ENCODE measurements at regions not wholly inside any gene's neighbourhood (a gene's known extent, or its start where the extent isn't known, plus 50 kb on each side); places are given as distances from the start of the nearest gene placed in this dataset.
"Not testable (repeated sequence)": the region's sequence is repeated elsewhere in the genome, so short reads cannot be mapped to it uniquely, and the experiment has no call there.

GRCh38 chr1:234901491-234902049 lies 227.1 kb downstream of the TOMM20 start:
- no peak for DNase-seq (ENCODE audit: low spot score)

DNA sequence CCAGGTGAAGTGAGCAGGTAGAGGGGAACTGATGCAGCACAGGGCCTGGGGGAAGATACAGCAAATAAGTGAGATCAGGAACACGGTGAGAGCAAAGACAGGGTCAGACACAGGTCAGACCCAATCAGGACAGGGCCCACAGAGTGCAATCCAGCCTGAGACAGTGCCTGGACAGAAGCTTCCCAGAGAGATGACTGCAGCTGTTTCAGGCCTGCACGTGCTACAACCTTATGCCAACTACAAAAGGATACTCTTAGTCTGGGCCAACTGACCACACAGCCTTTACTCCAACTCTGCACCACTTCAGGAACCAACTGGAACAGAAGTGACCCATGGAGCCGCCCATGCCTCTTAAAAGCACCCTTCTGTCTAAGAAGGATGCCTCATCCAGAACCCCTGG lies 228.0 kb downstream of the TOMM20 start:
- no peak for DNase-seq (ENCODE audit: low spot score)

GRCh38 chr1:234899730-234900072 lies 228.9 kb downstream of the TOMM20 start:
- no peak for DNase-seq (ENCODE audit: low spot score)

DNA sequence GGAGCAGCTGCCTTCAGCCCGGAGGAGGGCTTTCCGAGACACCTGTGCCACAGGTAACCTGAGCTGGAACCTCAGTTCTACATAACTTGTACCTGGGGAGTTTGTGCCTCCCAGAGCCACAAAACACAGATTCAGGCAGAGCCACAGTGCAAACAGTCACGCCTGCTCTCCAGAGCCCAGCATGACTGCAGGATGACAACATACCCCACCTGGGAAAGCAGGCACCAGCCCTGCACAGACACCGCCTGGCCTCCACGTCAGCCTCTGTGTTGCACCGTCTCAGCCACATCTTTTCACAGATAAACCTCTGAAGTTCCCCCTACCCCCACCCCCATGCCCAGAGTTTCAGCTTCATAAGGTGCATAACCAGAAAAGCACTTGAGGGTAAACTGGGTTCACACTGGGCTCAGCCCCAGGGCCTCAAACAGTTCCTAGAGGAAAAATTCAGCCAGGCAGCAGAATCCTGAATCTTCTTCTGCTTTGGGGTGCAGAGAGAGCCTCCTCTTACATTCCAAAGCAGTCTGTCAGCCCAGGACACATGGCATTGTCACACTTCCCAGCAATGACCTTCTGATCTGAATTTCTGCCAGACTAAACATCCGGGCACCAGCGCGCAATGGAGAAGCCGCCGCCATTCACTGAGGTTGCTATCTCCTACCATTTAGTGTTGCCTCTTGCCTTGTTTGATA lies 229.5 kb downstream of the TOMM20 start:
- DNase-seq (ENCODE audit: low spot score) = no peak

DNA sequence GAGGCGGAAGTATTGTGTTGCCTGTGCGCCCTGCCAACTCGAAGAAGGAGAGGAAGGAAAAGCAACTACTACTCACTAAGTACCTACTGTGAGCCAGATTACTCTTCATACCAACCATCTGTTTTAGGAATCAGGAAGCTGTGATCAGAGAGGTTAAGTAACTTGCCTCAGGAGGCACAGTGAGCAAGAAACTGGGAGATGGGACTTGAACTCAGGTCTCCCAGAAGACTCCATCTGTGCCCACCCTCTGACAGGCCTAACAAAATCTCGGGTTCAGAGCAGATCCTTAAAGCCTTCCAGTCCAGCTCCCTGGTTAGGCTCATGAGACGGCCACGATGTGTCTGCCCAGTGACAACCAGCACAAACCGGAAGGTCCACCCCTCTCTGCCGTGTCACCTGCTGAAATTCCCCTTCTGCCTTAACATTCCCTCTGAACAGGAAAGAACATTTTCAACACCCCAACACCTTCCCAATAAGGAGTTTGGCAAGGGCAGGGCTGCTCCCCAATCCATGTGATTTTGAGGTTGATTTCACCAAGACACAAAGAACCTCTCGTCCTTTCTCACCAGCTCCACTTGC lies 230.1 kb downstream of the TOMM20 start:
- DNase-seq (ENCODE audit: low spot score) = no peak

- DNase-seq (ENCODE audit: low spot score) = no peak
These were observed 230.7 kb downstream of the TOMM20 start for GRCh38 chr1:234897754-234898454.

DNA sequence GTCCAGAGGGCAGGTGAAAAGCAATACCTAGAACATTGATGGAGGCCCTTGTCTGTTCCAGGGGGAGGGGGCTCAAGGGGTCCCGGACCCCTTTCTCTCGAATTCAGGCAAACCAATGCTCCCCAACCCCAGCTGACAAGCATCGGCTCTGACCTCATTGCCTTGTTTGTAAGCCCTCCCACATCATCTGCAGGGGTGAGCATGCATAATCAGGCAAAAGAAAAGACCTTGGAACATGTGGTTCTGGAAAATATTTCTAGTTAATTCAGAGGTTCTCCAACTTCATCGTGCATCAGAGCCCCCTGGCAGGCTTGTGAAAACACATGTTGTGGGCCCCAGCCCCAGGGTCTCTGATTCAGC lies 231.3 kb downstream of the TOMM20 start:
- DNase-seq (ENCODE audit: low spot score) = no peak

DNA sequence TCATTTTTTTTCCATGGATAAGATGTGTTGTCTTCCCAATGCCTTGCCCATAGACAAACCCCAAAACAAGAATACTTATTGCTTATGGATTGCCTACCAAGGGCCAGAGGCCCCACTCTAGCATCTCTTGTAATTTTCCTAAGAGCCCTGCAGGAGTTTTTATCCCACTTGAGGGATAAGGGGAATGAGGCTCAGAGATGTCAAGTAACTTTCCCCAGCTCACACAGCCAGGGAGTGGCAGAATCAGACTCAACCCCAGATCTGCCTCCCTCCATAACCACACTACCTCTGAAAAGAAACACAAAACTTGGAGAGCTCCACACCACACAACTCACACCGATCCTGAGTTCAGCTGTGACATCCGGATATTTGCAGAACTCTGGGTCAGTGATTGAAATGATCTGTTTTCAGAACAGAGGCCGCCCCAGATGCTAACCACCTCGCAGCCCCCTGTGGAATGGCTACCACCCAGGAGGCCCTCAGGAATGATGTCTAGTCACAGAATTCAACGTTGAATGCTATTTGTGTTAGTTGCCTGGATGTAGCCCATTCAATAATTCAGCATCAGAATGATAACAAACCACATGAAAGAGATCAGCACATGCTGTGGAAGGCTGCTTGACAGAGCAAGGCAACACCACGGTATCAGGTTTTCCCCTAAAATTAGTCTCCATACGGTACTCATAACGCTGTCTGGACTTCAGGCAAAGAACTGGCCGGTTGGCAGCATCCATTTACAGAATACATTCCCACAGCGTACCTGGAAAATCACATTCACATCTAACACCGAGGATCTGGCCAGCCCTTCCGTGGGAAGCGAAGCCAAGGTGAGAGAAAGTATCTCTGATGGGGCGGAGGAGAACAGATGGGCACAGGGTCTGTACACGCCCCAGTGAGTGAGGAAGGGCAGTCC lies 231.9 kb downstream of the TOMM20 start:
- DNase-seq (ENCODE audit: low spot score) = no peak

GRCh38 chr1:234893725-234894630 lies 234.7 kb downstream of the TOMM20 start:
- no peak for DNase-seq (ENCODE audit: low spot score)

DNA sequence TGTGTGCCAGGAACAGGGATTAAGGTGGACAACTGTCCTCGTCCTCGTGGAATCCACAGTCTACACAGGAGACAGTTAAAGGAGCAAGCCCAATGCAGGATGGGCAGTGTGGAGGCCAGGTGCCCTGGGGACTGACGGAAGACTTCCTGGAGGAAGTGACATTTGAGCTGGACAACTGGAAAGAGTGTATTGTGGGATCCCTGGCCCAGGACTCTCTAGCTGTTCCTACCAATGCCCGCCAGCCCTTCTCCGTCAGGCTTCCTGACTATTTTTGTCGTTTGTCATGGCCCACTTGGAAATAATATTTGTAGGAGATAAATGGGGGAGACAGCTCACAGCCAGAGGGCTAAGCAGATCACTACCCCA lies 235.3 kb downstream of the TOMM20 start:
- no peak for DNase-seq (ENCODE audit: low spot score)

- DNase-seq (ENCODE audit: low spot score) = no peak
These were observed 236.0 kb downstream of the TOMM20 start for GRCh38 chr1:234892642-234893041.

DNA sequence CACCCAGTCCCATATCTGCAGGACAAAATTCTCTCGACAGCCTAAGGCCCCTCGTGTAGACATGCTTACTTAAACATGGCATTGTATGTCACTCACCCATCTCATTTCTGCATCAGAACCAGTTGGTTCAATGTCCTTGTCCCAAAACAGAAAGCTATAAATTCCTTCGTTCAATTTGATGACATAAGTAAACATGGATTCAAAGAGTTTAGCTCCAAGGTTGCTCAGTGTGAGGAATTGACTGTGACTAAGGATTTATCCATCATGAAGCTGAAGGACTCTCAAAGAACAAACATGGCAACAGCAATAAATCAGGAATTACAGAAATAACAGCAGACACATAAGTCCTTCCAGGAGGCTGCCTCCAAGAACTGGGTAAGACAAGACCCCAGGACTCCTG lies 237.2 kb downstream of the TOMM20 start:
- no peak for DNase-seq (ENCODE audit: low spot score)

- DNase-seq (ENCODE audit: low spot score) = no peak
These were observed 239.0 kb downstream of the TOMM20 start for GRCh38 chr1:234889643-234890042.

- DNase-seq (ENCODE audit: low spot score) = not testable (repeated sequence)
These were observed 240.4 kb downstream of the TOMM20 start for GRCh38 chr1:234888247-234888646.

- no peak for DNase-seq (ENCODE audit: low spot score)
These were observed 241.4 kb downstream of the TOMM20 start for GRCh38 chr1:234887016-234887900.

DNA sequence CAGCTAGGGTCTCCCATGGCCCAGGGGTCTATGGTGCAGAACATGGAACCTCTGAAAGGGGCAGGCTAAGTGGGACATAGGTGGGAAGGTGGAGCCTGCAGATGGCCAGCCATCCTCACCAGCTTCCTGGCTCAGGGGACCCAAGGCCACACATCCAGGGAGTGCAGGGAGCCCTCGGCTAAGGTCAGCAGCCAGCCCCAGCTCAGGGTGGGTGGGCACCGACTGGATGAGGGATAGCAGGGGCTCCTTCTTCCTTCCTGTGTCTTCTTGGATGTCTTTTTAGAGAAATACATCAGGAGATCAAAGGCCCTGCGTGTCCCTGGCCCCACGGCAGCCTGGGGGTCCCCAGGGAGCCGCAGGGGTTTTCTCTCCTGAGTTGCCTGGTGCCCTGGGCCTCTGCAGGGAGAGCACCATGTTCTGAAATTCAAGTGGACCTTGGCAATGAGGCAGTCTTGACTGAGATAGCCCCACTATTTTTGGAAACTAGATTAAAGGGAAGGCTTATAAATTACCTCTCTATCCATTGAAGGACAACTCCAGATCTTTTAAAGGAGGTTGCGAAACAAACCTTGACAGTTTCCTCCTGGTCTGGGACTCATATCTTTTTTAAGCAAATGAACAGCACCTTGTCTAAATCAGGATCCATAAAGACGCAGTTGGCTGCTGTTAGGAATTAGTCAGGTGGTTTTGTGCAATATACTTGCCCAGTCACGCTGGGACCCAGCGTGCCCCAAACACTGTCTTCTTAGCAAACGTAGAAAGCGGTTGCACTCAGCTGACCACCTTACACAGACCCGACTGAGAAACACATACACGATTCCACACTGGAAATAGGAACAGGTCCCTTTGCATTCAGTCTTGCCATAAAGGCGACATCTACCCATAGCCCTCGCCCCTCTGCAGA lies 242.3 kb downstream of the TOMM20 start:
- no peak for DNase-seq (ENCODE audit: low spot score)

GRCh38 chr1:234885601-234886000 lies 243.0 kb downstream of the TOMM20 start:
- no peak for DNase-seq (ENCODE audit: low spot score)

- no peak for DNase-seq (ENCODE audit: low spot score)
These were observed 243.9 kb downstream of the TOMM20 start for GRCh38 chr1:234884701-234885100.

DNA sequence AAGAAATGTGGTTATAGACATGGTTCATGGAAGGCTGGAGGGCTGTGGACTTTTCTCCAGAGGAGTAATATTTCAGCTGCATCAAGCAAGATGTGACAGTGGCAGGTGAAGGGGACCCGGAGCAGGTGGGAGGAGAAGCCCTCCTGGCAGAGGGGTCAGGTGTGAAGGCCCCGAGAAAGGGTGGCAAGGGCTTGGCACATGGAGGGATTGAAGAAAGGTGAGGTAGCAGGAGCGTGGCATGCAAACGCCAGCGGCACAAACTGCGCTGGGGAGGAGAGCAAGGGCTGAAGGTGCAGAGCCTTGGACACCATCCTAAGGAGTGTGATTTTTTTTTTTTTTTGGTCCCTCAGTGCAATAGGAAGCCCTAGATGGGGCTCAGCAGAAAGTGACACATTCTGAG lies 244.6 kb downstream of the TOMM20 start:
- DNase-seq (ENCODE audit: low spot score) = no peak

Data from germinal center (tissue), 1 donor.